GM19463 (cell line): ENCODE measurements at regions not wholly inside any gene's neighbourhood (a gene's known extent, or its start where the extent isn't known, plus 50 kb on each side); places are given as distances from the start of the nearest gene placed in this dataset.

Experiments
- ATAC-seq: cut with Tn5 transposase; IDR thresholded peaks from one replicate; pipeline ENCODE4 v1.9.1; 2021; ENCODE audit warnings: mild to moderate bottlenecking, moderate library complexity; ENCODE audit not compliant: unreplicated experiment

DNA sequence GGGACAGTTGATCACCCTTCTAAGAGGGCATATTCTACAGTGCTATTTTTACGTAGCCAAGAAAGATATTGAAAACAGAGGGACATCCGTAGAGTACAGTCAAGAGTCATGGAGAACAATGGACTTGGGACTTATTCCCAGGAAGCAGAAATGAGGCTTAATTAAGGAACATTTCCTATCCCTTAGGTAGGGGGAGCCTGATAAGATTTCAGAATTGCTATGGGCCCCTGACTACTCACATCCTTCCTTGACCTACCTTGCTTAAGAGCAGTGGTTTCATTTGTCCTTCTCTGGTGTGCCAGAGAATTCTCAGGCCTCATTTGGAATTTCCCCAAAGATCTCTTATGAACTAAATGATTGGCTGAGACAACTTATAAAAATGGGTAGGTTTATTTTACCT is 189.5 kb upstream of the DTNBP1 start:
- ATAC-seq, result no peak

DNA sequence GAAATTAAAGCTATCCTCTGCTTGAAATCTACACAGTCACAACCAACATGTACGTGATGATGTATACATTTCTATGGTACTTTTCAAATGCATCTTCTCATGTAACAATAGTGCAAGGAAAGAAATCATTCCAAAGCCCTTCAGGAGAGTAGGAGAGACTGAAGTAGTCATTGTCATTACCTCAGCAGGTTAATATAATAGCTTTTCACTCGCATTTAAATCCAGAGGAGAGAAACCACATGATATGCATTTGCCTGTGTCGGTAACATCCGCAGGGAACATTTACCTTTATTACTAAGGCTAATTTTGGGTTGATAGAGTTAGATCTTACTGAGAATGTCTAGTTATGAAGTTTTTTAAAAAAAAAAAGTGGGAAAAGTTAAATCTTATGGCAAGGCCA is 186.6 kb upstream of the DTNBP1 start:
- no peak for ATAC-seq

DNA sequence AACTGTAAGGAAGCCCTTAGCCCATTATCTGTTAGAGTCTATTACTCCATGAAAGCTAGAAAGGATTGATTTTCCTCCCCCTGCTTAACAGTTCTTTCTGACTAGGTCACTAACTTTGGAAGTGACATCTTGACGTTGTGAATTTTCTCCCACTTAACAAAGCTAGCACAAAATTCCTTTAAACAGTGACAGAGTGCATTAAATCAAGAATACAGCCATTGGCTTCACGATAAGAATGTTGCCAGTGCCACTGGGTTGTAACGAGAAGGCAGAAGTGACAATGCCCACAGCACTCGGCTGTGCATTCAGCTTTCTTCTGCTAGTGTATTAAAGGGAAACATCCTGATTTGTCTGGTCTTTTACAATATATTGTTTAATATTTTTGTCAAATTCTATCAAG is 182.7 kb upstream of the DTNBP1 start:
- ATAC-seq, result no peak

DNA sequence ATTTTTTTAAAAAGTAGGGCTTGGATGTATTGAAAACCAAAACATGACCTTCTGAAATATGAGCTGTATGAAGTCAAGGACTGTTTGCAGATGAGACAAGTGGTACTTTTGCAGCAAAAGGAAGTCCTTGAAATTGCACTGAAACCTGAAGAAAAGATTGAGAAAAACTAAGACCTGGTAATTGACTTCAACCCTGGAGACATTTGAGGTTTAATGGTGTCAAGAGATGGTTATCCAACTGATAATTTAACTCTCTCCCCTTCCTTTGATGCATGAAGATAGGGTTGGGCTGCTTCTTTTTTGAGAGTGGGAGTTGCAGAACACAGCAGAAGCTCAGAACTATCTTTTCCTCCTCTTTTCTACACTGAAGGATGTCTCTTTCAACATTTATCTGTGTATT is 180.9 kb upstream of the DTNBP1 start:
- ATAC-seq, result no peak

DNA sequence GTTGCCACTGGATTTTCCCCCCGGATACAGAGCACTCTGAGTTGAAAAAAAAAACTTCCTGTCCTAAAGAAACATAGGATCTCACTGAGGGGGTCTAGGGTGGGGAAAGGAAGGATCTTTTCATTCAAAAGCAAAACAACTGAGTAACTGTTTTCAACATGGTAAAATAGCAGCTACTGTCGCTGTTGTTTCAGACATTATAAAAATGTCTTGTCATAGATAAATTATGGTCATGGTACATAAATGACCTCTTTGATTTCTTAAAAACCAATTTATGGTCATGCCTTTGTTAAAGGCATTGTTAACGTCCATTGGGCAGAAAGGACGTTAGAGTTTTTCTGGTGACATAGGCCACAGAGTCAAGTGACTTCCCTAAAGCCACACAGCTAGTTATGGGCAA is 180.4 kb upstream of the DTNBP1 start:
- no peak for ATAC-seq

DNA sequence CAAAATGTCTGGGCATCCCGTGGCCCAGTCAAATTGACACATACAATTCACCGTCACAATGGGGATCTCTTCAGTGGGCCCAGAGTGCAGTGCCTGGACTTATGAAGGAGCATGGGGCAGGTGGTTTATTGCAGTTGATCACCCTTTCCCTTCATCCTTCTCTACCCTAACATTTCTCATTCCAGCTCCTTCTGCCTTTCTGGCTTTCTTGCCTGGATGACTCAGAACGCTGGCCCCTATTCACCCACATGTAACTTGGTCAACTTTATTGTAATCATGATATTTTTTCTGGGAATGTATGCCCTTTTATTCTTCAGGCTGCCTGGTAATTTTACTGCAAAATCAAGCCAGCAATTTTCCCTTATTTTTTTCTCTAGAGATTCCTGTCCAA is 179.9 kb upstream of the DTNBP1 start:
- ATAC-seq, result no peak

DNA sequence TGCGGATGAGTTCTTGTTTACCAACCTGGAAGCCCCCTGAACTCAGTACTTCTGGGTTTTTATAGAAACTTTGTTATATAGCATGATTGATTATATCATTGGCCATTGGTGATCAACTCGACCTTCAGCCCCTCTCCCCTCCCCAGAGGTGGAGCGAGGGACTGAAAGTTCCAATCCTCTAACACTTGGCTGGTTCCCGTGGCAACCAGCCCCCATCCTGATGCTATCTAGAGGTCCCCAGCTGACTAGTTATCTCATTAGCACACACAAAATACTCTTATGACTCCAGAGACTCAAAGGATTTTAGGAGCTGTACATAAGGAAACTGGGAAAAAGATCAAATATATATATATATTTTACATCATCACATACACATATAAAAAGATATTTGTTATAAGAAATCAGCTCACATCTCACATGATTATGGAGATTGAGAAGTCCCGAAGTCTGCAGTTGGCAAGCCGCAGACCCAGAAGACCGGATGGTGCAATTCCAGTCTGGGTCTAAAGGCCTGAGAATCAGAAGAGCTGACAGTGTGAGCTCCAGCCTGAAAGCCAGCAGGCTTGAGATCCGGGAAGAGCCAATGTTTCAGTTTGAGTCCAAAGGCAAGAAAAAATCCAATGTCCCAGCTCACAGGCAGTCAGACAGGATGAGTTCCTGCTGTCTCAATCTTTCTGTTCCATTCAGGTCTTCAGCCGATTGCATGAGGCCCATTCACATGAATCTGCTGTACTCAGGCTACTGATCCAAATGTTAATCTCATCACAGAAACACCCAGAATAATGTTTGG is 179.3 kb upstream of the DTNBP1 start:
- no peak for ATAC-seq

DNA sequence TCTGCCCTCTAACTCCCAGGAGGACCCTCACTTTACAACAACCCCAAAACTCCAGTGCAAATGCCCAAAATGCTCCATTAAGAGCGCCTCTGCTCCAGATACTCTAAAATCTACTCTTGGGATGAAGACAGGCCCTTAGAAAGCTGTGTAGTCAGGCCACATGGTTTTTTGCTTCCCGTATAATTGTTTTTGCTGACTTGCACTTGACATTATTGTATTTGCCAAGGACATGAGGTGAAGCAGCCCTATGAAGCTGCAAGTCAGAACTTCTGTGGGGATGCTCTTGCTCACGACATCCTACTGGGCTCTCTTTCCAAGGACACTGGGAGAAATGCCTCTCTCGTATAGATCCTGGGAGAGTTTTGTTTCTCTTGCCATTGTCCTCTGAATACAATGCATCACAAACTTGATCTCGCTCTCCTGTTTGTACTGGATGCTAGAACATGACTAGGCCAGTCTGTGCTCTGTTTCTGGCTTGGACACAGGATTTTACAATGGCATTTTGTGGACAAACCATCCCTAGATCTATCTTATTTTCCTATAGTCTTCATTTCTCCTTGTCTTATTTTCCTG is 177.2 kb upstream of the DTNBP1 start:
- no peak for ATAC-seq

DNA sequence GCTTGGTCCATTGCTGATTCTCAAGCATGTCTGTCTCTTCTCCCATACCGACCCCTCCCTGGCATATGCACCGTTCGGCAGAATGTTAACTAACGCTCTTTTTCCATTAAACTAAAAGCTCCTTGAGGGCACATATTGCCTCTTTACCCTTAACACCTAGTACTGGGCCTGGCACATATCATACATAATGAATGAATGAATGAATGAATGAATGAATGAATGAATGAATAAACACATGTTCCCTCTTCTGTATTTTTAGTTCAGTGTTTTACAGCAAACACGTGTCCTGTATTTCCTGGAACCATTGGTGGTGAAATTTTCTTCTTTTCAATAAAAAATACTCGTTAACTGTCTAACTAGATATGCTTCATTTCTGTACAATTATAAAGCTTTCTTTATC is 174.4 kb upstream of the DTNBP1 start:
- no peak for ATAC-seq

DNA sequence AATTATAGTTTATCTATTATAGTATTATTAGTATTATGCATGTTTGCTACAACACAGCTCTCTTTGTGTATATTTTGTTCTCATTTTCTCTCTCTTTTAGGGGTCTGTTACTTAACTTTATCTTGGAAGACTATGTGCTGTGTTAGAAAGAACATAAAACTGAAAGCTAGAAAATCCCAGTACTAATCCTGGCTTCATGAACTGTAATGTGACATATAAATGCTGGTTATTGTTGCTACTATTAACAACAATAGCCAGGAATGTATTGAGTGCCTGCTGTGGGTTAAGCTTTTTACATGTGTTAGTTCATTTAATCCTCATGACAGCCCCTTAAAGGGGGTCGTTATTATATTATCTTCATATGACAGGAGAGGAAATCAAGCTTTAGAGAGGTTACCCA is 170.0 kb upstream of the DTNBP1 start:
- ATAC-seq, result no peak

DNA sequence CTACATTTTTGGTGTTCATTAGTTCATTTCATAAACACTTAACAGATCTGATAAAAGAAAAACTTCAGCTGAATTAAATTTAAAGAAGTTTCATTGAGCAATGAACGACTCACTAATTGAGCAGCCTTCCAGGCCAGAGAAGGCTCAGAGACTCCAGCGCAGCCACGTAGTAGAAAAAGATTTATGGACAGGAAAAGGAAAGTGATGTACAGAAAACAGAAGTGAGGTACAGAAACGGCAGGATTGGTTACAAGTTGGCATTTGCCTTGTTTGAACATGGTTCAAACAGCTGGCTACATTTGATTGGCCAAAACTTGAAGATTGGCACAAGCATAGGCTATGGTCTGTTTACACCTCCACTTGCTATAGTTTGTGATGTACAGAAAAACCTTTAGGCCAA is 166.3 kb upstream of the DTNBP1 start:
- no peak for ATAC-seq

DNA sequence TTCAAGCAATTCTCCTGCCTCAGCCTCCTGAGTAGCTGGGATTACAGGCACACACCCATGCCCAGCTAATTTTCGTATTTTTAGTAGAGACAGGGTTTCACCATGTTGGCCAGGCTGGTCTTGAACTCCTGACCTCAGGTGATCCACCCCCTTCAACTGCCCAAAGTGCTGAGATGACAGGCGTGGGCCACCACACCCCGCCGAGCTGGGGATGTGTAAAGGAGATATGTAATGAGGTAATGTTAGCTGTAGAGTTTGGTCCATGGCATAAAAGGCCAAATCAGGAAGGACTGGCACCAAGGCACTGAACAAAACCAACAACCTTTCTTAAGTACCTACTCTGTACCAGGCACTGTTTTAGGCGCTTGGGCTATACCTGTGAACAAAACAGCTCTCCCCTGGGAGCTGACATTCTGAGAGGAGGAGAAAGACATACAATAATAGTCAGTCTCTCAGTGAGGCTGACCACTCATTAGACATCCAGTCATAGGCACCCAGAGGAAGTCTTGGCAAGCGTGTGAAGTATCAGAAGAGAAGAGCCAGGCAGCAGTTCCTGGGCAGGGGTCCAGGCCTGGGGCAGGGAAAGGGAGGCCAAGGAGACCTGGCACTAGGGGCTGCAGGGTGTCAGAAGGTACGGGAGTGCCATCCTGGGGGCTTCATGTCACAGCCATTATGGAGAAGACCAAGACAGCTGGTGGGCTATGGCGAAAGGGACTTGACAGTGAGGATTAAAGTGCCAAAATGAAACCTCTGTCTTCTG is 164.8 kb upstream of the DTNBP1 start:
- no peak for ATAC-seq

DNA sequence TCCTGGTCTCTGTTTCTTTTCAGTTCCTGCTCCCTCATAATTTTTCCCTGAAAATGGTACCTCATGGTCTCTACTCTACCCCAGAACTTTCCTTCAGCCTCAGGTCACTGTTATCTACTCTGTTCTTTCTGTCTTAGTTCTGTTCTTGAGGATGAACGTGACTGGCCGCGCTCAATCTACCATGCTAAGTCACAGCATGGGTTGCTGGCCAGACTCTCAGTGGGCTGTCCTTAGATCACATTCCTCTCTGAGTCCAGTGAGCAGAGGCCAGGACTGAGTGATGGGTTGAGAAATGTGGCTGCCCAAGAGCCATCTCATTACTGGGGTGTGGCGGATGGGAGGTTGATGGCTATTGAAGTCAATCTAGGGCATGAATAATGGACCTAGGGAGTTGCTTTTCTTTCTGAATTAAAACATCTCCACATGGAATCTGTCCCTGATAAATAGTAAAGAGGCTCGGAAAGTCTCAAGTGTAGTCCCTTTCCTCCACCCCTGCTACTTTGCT is 164.0 kb upstream of the DTNBP1 start:
- no peak for ATAC-seq

DNA sequence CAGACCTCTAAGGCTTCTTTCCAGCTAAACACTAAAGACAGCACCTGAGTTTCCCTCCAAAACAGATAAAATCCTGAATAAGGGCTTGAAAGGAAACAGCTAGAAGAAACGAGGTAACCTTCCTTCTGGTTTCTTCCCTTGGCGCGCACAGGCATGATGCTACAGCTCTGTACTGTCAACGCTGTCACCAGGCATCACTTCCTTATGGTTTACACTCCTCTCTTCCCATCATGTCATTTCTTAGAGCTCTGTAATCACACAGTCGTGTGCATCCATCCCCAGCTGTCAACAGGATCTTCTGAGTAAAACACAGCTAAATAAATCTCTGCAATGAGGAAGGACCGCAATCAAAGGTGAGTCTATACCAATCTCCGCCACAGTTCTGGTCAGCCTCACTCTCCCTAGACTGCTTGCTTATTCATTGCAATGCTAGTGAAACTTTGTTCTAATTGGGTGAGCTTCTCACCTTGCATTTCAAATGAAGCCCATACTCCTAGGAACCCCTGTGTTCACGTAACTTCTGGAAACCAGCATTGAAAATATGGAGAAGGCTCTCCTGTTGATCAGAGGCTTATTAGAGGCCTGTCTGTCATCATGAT is 162.6 kb upstream of the DTNBP1 start:
- ATAC-seq, result no peak

DNA sequence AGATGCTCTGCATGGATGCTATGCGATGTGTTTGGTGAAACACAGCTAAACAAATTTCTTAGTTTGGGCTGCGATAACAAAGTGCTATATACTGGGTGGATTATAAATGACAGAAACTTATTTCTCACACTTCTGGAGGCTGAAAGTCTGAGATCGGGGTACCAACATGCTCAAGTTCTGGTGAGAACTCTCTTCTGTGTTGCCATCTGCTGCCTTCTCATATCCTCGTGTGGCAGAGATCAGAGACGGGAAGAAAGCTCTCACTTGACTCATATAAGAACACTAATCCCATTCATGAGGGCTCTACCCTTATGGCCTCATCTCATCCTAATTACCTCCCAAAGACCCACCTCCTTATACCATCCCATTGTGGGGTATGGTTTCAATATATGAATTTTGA is 162.0 kb upstream of the DTNBP1 start:
- no peak for ATAC-seq

DNA sequence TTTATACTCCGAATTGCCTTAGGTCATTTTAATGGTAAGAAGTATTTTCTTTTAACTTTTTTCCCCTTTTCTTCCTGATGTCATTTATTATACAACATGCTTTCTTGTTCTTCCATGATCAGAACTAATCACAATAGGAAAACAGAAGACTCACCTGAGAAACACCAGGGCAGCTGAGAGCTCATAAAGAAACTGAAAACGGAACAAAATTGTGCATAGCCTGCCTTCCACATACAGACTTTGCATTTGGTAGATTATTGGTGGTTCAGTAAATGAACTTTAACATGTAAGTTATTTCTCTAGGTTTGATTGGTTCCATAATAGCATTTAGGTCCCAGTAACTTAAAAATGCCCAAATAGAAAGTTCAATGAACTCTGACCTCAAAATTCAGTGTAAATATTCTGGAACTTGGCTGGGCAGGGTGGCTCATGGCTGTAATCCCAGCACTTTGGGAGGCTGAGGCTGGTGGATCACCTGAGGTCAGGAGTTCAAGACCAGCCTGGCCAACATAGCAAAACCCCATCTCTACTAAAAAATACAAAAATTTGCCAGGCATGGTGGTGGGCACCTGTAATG is 161.1 kb upstream of the DTNBP1 start:
- peak; percentile 69 for ATAC-seq

DNA sequence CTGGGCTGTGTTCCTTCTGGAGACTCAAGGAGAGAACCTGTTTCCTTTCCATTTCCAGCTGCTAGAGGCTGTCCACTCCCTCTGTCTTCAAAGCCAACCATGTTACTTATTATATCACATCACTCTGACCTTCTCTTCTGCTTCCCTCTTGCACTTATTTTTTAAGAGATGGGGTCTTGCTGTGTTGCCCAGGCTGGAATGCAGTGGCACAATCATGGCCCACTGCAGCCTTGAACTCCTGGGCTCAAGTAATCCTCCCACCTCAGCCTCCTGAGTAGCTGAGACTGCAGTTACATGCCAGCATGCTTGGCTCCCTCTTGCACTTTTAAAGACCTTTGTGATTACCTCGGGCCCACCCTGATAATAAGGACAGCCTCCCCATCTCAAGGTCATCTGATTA is 160.0 kb upstream of the DTNBP1 start:
- no peak for ATAC-seq

DNA sequence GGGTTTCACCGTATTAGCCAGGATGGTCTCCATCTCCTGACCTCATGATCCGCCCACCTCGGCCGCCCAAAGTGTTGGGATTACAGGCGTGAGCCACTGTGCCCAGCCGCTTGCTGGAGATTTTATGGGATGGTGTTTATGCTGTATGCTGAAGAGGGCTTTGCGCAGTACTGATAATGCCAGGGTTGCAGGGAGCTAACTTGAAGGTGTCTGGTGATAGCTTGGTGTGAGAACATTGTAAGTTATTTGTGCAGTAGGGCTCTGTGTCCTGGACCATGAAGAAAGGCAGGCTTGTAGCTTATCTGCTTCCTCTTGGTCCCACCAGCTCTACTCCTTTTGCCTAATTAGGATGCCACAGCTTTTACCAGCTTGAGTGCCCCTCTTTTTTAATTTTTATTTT is 157.0 kb upstream of the DTNBP1 start:
- no peak for ATAC-seq

DNA sequence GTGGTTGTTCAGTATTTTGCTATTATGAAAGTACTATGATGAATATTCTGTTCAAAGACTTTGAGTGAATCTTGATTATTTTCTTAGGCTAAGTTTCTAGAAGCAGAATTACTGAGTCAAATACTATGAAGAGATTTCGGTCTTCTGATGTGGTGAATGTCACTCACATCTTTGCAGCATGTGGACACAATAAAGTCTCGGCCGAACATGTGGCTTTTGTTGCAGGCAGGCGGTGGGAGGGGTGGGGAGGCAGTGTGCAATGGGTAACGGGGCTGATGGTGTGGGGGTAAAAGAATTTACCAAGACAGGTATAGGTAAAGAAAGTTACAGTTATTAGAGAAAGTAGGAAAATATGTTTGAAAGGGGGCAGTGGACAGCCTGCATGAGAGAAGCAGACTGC is 156.4 kb upstream of the DTNBP1 start:
- no peak for ATAC-seq

DNA sequence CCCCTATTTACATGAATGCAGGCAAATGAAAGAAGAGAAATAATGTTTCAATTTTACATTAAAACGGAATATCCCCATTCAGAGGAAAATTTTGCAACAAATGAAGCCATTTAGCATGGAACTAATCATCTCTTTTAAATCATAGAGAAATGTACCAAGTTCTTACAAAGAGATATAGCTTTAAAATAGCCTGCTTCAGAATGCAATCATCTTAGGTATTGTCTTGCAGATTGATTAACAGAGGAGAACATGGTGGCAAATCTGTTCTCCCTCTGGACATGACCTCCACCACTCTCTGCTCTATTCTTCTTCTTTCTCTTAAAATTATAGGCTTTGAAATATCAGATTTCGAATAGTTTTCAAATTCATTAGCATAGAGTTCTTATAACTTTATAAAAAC is 155.7 kb upstream of the DTNBP1 start:
- ATAC-seq, result no peak

DNA sequence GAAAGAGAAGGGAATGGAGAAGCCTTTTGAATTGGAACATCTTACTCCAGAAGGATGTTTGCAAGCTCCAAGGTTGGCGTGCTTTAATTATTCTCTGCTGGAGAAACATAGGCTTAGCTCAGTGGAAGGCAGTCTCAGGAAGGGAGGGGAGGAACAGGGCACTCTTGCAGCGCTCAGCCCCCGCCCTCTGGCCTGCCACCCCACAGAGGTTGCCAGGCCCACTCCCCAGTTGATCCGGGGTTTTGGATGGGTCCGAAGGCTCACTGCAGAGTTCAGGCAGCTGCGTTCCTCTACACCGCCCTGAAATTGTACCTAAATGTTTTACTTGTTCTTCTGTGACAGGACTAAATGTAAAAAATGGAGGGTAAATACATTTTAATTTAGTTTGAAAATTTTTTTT is 155.2 kb upstream of the DTNBP1 start:
- no peak for ATAC-seq
